A673 (cell line): ENCODE measurements at regions not wholly inside any gene's neighbourhood (a gene's known extent, or its start where the extent isn't known, plus 50 kb on each side); places are given as distances from the start of the nearest gene placed in this dataset.

ENCODE experiments used
- CTCF ChIP-seq: fragments of 300-800, 200-600 bp; sonication (generic); conservative IDR thresholded peaks from 2 replicates; pipeline ENCODE4 v1.5.1; 2017; ENCODE audit warnings: low read depth, mild to moderate bottlenecking, antibody characterized with exemption, low read length, moderate library complexity, mixed read lengths
- EZH2 ChIP-seq: fragments of 200-600 bp; sonication (generic); IDR thresholded peaks from 2 replicates; pipeline ENCODE4 v1.6.1; 2017; ENCODE audit warnings: borderline replicate concordance, low read depth, mild to moderate bottlenecking, mixed read lengths, antibody characterized with exemption, low read length; ENCODE audit not compliant: poor library complexity, severe bottlenecking

- TF ChIP-seq CTCF (no peak), EZH2 (no peak)
These were observed 238.3 kb upstream of the OR4E1 start for GRCh38 chr14:21911877-21912276.
